Esophagus muscularis mucosa (tissue), 4 donors: ENCODE measurements at regions not wholly inside any gene's neighbourhood (a gene's known extent, or its start where the extent isn't known, plus 50 kb on each side); places are given as distances from the start of the nearest gene placed in this dataset.

ENCODE experiments used
- CTCF ChIP-seq, 3 experiments: fragments of 200-600 bp in 2 of 3; fragments of 450-650 bp in 1 of 3; sonication (generic) in 2 of 3; IDR thresholded peaks; one replicate each; pipeline ENCODE4 v1.5.1; 2017 to 2019; ENCODE audit warnings: antibody characterized with exemption in 3 of 3, mild to moderate bottlenecking in 2 of 3, moderate library complexity in 1 of 3
- EP300 ChIP-seq: sonication (generic); formaldehyde crosslinking; IDR thresholded peaks from one replicate; pipeline ENCODE4 v1.6.1; 2017; ENCODE audit warnings: antibody characterized with exemption
- POLR2AphosphoS5 ChIP-seq, 2 donors: sonication (generic); formaldehyde crosslinking; IDR thresholded peaks; one replicate each; pipeline ENCODE4 v1.6.1; 2017; ENCODE audit warnings: antibody characterized with exemption in 2 of 2

- TF ChIP-seq CTCF (IDR thresholded peaks at IDR 0.05) (no peak), POLR2AphosphoS5 (IDR thresholded peaks at IDR 0.05) (no peak), EP300 (no peak)
Measured at GRCh38 chr3:152713989-152714388, 120.9 kb upstream of the P2RY1 start.
